ENCODE measurements at regions not wholly inside any gene's neighbourhood (a gene's known extent, or its start where the extent isn't known, plus 50 kb on each side); places are given as distances from the start of the nearest gene placed in this dataset.

DNA sequence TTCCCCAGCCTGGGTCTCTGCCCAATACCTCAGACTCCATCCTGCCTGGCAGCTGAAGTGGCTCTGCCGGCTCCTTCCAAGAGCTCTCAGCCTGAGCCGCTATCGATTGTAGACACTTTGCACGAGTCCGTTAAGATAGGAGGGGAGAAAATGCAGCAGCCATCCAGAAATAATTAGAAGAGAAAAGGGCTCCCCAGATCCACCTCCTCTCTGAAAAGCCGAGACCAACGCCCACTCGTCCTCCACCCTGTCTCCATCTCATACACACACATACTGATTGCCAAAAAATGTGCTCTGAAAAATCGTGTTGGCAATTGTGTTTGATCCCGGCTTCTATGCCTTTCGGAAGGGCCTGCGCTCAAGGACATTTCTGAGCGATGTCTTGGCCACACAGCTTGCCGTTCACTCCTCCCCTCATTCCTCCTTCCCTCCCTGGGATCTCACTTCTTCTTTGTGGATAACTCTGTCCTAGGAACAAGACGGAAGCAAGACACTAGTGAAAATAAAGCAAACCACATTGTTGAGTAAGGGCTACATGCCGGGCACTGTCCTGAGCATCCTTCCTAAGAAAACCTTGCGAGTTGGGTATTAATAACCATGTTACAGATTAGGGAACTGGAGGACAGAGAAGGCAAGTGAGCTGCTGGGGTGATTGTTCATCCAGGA is 372.8 kb upstream of the MYT1L start:
- ChIA-PET POLR2A (no interaction called here), CTCF (ENCODE audit: low intra/inter-chr PET ratio) (no interaction called here)
- H4K20me1 ChIP-seq (replicated peaks; ENCODE audit: control insufficient read depth, insufficient read depth, low read length): no peaks in the 10 kb centered on the region
- WGBS (ENCODE audit: insufficient coverage, low coverage, missing lambda C conversion rate): 0% methylated on average over 16 of the region's 17 CpGs
- ATAC-seq (no peak), FAIRE-seq (no peak), DNase-seq (ENCODE audit: extremely low read depth in 1 of 4, low spot score in 3 of 4) (no peak)
- H3K9me3 ChIP-seq (replicated peaks; ENCODE audit: control insufficient read depth, insufficient read depth, low read depth, low read length): no peaks in the 10 kb centered on the region
- no peak overlapping the region for H3K27ac ChIP-seq (ENCODE audit: extremely low read depth, low read depth, low read length)
- in situ Hi-C loops (cut with MboI): no loop called here
- no peak overlapping the region for H3K4me3 ChIP-seq
- H3K4me2 ChIP-seq (ENCODE audit: insufficient read depth, low read length): no peak overlapping the region
- no peak overlapping the region for H2AFZ ChIP-seq (ENCODE audit: low read depth, low read length)
- peaks cover 2% of the 10 kb centered on the region for H3K9me1 ChIP-seq (ENCODE audit: control insufficient read depth, insufficient read depth, low read length)
- no peaks in the 10 kb centered on the region for H3K79me2 ChIP-seq (ENCODE audit: control insufficient read depth, insufficient read depth, low read length)
- H3K36me3 ChIP-seq (ENCODE audit: control insufficient read depth, insufficient read depth, low read length): no peaks in the 10 kb centered on the region
- intact Hi-C loops (cut with micrococcal nuclease): no loop called here
- no peak for TF ChIP-seq ZBTB17 (CRISPR knock-in tag; IDR thresholded peaks at IDR 0.05)
- TF ChIP-seq ESRRB (CRISPR knock-in tag; IDR thresholded peaks at IDR 0.05; ENCODE audit: borderline replicate concordance): no peak
- H3K9ac ChIP-seq (ENCODE audit: insufficient read depth in 1 of 2, low read depth in 2 of 2, low read length in 2 of 2): no peak overlapping the region; a peak in 1 of 4 replicates
- H3K27me3 ChIP-seq (ENCODE audit: control insufficient read depth in 2 of 2, insufficient read depth in 2 of 2, low read length in 2 of 2): peaks cover 12 to 82% of the 10 kb centered on the region in 2 experiments; a peak in 4 of 5 replicates
- H3K4me1 ChIP-seq (replicated peaks in 1 of 2; ENCODE audit: control insufficient read depth in 2 of 2, insufficient read depth in 2 of 2, low read length in 2 of 2): no peaks in the 10 kb centered on the region
- BruUV-seq (replicated peaks): no TSS peak

DNA sequence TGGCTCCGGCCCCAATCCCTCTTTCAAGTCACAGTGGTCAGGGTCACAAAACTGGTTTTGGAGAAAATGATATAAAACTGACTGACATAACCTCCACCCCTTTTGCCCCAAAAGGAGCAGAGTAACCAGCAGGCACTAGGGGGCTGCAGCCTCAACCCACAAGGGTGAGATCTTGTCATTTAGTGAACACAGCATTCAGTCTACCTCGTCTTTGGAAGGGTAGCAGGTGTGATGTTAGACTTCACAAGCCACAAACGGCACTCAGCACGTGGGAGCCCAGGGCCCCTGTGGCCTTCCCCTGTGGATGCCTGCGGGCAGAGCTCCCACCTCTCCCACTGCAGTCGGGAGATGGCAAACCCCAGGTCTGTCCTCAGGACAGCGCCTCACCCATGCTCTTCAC is 372.1 kb upstream of the MYT1L start:
- in situ Hi-C loops (cut with MboI) (no loop called here), intact Hi-C loops (cut with micrococcal nuclease) (no loop called here)
- H3K27ac ChIP-seq (ENCODE audit: extremely low read depth, low read depth, low read length): no peak overlapping the region
- no peaks in the 10 kb centered on the region for H3K9me3 ChIP-seq (replicated peaks; ENCODE audit: control insufficient read depth, insufficient read depth, low read depth, low read length)
- 1% methylated on average over 7 of the region's 7 CpGs for WGBS (ENCODE audit: insufficient coverage, low coverage, missing lambda C conversion rate)
- H3K79me2 ChIP-seq (ENCODE audit: control insufficient read depth, insufficient read depth, low read length): no peaks in the 10 kb centered on the region
- no peak for DNase-seq (ENCODE audit: extremely low read depth in 1 of 4, low spot score in 3 of 4)
- peaks cover 2% of the 10 kb centered on the region for H3K9me1 ChIP-seq (ENCODE audit: control insufficient read depth, insufficient read depth, low read length)
- FAIRE-seq: no peak
- no peak overlapping the region for H3K4me3 ChIP-seq
- H4K20me1 ChIP-seq (replicated peaks; ENCODE audit: control insufficient read depth, insufficient read depth, low read length): no peaks in the 10 kb centered on the region
- no peak overlapping the region for H2AFZ ChIP-seq (ENCODE audit: low read depth, low read length)
- H3K9ac ChIP-seq (ENCODE audit: insufficient read depth in 1 of 2, low read depth in 2 of 2, low read length in 2 of 2): no peak overlapping the region
- H3K4me1 ChIP-seq (replicated peaks in 1 of 2; ENCODE audit: control insufficient read depth in 2 of 2, insufficient read depth in 2 of 2, low read length in 2 of 2): no peaks in the 10 kb centered on the region; a peak in 1 of 5 replicates
- peaks cover 8 to 82% of the 10 kb centered on the region in 2 experiments; a peak in 3 of 5 replicates for H3K27me3 ChIP-seq (ENCODE audit: control insufficient read depth in 2 of 2, insufficient read depth in 2 of 2, low read length in 2 of 2)
- BruUV-seq (replicated peaks): no TSS peak
- ATAC-seq: no peak
- H3K36me3 ChIP-seq (ENCODE audit: control insufficient read depth, insufficient read depth, low read length): no peaks in the 10 kb centered on the region
- H3K4me2 ChIP-seq (ENCODE audit: insufficient read depth, low read length): no peak overlapping the region
- ChIA-PET CTCF (ENCODE audit: low intra/inter-chr PET ratio) (interaction anchor here (0.5 kb wide), 1 partner anchor 159 kb away, joined by 3 read pairs; no protein-coding TSS in a partner anchor), POLR2A (no interaction called here)
- TF ChIP-seq BRCA1 (IDR thresholded peaks at IDR 0.05) (no peak), BRCA1 (CRISPR knock-in tag; IDR thresholded peaks at IDR 0.05) (no peak), COPS2 (conservative IDR thresholded peaks at IDR 0.05) (no peak), ETV5 (CRISPR knock-in tag; IDR thresholded peaks at IDR 0.05; ENCODE audit: low read depth) (no peak), PTBP1 (IDR thresholded peaks at IDR 0.05; ENCODE audit: low read depth, low read length) (no peak), KAT2B (IDR thresholded peaks at IDR 0.05; ENCODE audit: low read depth, low read length) (no peak), YY1 (IDR thresholded peaks at IDR 0.05; ENCODE audit: borderline replicate concordance in 1 of 3, control insufficient read depth in 1 of 3, extremely low read depth in 1 of 3, insufficient read depth in 3 of 3, insufficient read length in 1 of 3, insufficient replicate concordance in 2 of 3, low read depth in 1 of 3, low read length in 2 of 3) (no peak), ZNF780A (CRISPR knock-in tag; IDR thresholded peaks at IDR 0.05) (no peak)
- TF ChIP-seq, protein P1, sequence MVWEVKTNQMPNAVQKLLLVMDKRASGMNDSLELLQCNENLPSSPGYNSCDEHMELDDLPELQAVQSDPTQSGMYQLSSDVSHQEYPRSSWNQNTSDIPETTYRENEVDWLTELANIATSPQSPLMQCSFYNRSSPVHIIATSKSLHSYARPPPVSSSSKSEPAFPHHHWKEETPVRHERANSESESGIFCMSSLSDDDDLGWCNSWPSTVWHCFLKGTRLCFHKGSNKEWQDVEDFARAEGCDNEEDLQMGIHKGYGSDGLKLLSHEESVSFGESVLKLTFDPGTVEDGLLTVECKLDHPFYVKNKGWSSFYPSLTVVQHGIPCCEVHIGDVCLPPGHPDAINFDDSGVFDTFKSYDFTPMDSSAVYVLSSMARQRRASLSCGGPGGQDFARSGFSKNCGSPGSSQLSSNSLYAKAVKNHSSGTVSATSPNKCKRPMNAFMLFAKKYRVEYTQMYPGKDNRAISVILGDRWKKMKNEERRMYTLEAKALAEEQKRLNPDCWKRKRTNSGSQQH (CRISPR knock-in tag; IDR thresholded peaks at IDR 0.05): no peak
- TF ChIP-seq, protein P2, sequence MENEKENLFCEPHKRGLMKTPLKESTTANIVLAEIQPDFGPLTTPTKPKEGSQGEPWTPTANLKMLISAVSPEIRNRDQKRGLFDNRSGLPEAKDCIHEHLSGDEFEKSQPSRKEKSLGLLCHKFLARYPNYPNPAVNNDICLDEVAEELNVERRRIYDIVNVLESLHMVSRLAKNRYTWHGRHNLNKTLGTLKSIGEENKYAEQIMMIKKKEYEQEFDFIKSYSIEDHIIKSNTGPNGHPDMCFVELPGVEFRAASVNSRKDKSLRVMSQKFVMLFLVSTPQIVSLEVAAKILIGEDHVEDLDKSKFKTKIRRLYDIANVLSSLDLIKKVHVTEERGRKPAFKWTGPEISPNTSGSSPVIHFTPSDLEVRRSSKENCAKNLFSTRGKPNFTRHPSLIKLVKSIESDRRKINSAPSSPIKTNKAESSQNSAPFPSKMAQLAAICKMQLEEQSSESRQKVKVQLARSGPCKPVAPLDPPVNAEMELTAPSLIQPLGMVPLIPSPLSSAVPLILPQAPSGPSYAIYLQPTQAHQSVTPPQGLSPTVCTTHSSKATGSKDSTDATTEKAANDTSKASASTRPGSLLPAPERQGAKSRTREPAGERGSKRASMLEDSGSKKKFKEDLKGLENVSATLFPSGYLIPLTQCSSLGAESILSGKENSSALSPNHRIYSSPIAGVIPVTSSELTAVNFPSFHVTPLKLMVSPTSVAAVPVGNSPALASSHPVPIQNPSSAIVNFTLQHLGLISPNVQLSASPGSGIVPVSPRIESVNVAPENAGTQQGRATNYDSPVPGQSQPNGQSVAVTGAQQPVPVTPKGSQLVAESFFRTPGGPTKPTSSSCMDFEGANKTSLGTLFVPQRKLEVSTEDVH (IDR thresholded peaks at IDR 0.05; ENCODE audit: low read depth, partially characterized antibody): no peak

All from K562 (cell line).